Muscle of back (tissue), 3 donors: ENCODE measurements at regions not wholly inside any gene's neighbourhood (a gene's known extent, or its start where the extent isn't known, plus 50 kb on each side); places are given as distances from the start of the nearest gene placed in this dataset.
A peak's percentile ranks its signal among the peaks of the same experiment; 100 is the strongest.

Experiments
- DNase-seq, 3 donors: peaks; one replicate each; pipeline versions ENCODE4 v3.0.0 to v3.0.0-alpha.2; 2013

- no peak for DNase-seq
Measured at GRCh38 chr1:18013216-18013615, 94.4 kb upstream of the IGSF21 start.

- no peak for DNase-seq
Measured at GRCh38 chr1:18015719-18016118, 91.9 kb upstream of the IGSF21 start.

- no peak for DNase-seq
Measured at GRCh38 chr1:18018366-18018765, 89.2 kb upstream of the IGSF21 start.

- DNase-seq = no peak
Measured at GRCh38 chr1:18020021-18020817, 87.4 kb upstream of the IGSF21 start.

- no peak for DNase-seq
Measured at GRCh38 chr1:18021242-18021641, 86.4 kb upstream of the IGSF21 start.

GRCh38 chr1:18032172-18032859, 75.3 kb upstream of the IGSF21 start:
- DNase-seq = no peak

GRCh38 chr1:18035145-18035544, 72.5 kb upstream of the IGSF21 start:
- no peak for DNase-seq

GRCh38 chr1:18037651-18038050, 69.9 kb upstream of the IGSF21 start:
- no peak for DNase-seq

GRCh38 chr1:18038051-18038450, 69.5 kb upstream of the IGSF21 start:
- no peak for DNase-seq

GRCh38 chr1:18039102-18039501, 68.5 kb upstream of the IGSF21 start:
- DNase-seq = no peak

- no peak for DNase-seq
Measured at GRCh38 chr1:18041102-18041501, 66.5 kb upstream of the IGSF21 start.

- DNase-seq = no peak
Measured at GRCh38 chr1:18041685-18042355, 65.8 kb upstream of the IGSF21 start.

GRCh38 chr1:18043871-18044270, 63.7 kb upstream of the IGSF21 start:
- no peak for DNase-seq

- DNase-seq = no peak
Measured at GRCh38 chr1:18045203-18045602, 62.4 kb upstream of the IGSF21 start.

- no peak for DNase-seq
Measured at GRCh38 chr1:18045621-18046020, 62.0 kb upstream of the IGSF21 start.

- no peak for DNase-seq
Measured at GRCh38 chr1:18047122-18047521, 60.5 kb upstream of the IGSF21 start.

GRCh38 chr1:18049228-18049627, 58.4 kb upstream of the IGSF21 start:
- no peak for DNase-seq

- DNase-seq = no peak
Measured at GRCh38 chr1:18052671-18053070, 54.9 kb upstream of the IGSF21 start.

- DNase-seq = no peak
Measured at GRCh38 chr1:18055156-18055555, 52.4 kb upstream of the IGSF21 start.

- DNase-seq = no peak
Measured at GRCh38 chr1:18056545-18056944, 51.1 kb upstream of the IGSF21 start.

- DNase-seq = peak in 2 of 3 donors; percentile 3 to 53
Measured at GRCh38 chr1:18057623-18058022, 50.0 kb upstream of the IGSF21 start.
